ENCODE measurements at regions not wholly inside any gene's neighbourhood (a gene's known extent, or its start where the extent isn't known, plus 50 kb on each side); places are given as distances from the start of the nearest gene placed in this dataset.
"Not testable (repeated sequence)": the region's sequence is repeated elsewhere in the genome, so short reads cannot be mapped to it uniquely, and the experiment has no call there.

- intact Hi-C loops (cut with DNase I): no loop called here
- Histone ChIP-seq H3K4me3 (replicated peaks in 1 of 3) (no peak overlapping the region), H3K4me1 (no peaks in the 10 kb centered on the region), H3K36me3 (no peaks in the 10 kb centered on the region), H3K27me3 (no peaks in the 10 kb centered on the region), H3K9me3 (no peaks in the 10 kb centered on the region), H3K27ac (no peak overlapping the region)
- TF ChIP-seq POLR2A (IDR thresholded peaks at IDR 0.05): no peak
- no peak for TF ChIP-seq CTCF (IDR thresholded peaks at IDR 0.05)
- no peak for DNase-seq
- 63 to 64% methylated on average over 4 of the region's 4 CpGs for WGBS, 2 donors
These were observed 411.4 kb upstream of the SPHKAP start for GRCh38 chr2:228592925-228593324.

GRCh38 chr2:228590681-228591080 is 409.2 kb upstream of the SPHKAP start:
- 68 to 75% methylated on average over 2 of the region's 2 CpGs for WGBS, 2 donors
- no peak overlapping the region for H3K4me3 ChIP-seq (replicated peaks in 1 of 3)
- no peaks in the 10 kb centered on the region for H3K27me3 ChIP-seq
- intact Hi-C loops (cut with DNase I): no loop called here
- no peak overlapping the region for H3K27ac ChIP-seq
- TF ChIP-seq CTCF (IDR thresholded peaks at IDR 0.05) (no peak), POLR2A (IDR thresholded peaks at IDR 0.05) (no peak)
- no peaks in the 10 kb centered on the region for H3K36me3 ChIP-seq
- DNase-seq: no peak
- no peaks in the 10 kb centered on the region for H3K9me3 ChIP-seq
- no peaks in the 10 kb centered on the region for H3K4me1 ChIP-seq

- intact Hi-C loops (cut with DNase I): no loop called here
- 72 to 73% methylated on average over 4 of the region's 4 CpGs for WGBS, 2 donors
- H3K36me3 ChIP-seq: no peaks in the 10 kb centered on the region
- H3K27ac ChIP-seq: no peak overlapping the region
- H3K9me3 ChIP-seq: no peaks in the 10 kb centered on the region
- TF ChIP-seq POLR2A (IDR thresholded peaks at IDR 0.05) (no peak), CTCF (IDR thresholded peaks at IDR 0.05) (no peak)
- no peak for DNase-seq
- no peak overlapping the region for H3K4me3 ChIP-seq (replicated peaks in 1 of 3)
- H3K4me1 ChIP-seq: no peaks in the 10 kb centered on the region
- no peaks in the 10 kb centered on the region for H3K27me3 ChIP-seq
These were observed 407.6 kb upstream of the SPHKAP start for GRCh38 chr2:228589115-228589514.

GRCh38 chr2:228581731-228582130 is 400.2 kb upstream of the SPHKAP start:
- Histone ChIP-seq H3K4me1 (no peaks in the 10 kb centered on the region), H3K27ac (no peak overlapping the region), H3K9me3 (no peaks in the 10 kb centered on the region), H3K27me3 (no peaks in the 10 kb centered on the region), H3K4me3 (replicated peaks in 1 of 3) (no peak overlapping the region), H3K36me3 (no peaks in the 10 kb centered on the region)
- TF ChIP-seq CTCF (IDR thresholded peaks at IDR 0.05): no peak
- no peak for TF ChIP-seq POLR2A (IDR thresholded peaks at IDR 0.05)
- no peak for DNase-seq
- intact Hi-C loops (cut with DNase I): no loop called here

- Histone ChIP-seq H3K36me3 (no peaks in the 10 kb centered on the region), H3K27me3 (no peaks in the 10 kb centered on the region), H3K27ac (no peak overlapping the region), H3K4me1 (no peaks in the 10 kb centered on the region), H3K4me3 (replicated peaks in 1 of 3) (no peak overlapping the region), H3K9me3 (no peaks in the 10 kb centered on the region)
- intact Hi-C loops (cut with DNase I): no loop called here
- TF ChIP-seq CTCF (IDR thresholded peaks at IDR 0.05) (no peak), POLR2A (IDR thresholded peaks at IDR 0.05) (no peak)
- DNase-seq: no peak
- WGBS, 2 donors: 81 to 86% methylated on average over 1 of the region's 1 CpG
These were observed 394.4 kb upstream of the SPHKAP start for GRCh38 chr2:228575897-228576296.

- H3K4me1 ChIP-seq; H3K27me3 ChIP-seq; intact Hi-C loops (cut with DNase I); H3K4me3 ChIP-seq (replicated peaks in 1 of 3); H3K36me3 ChIP-seq; DNase-seq; H3K27ac ChIP-seq; H3K9me3 ChIP-seq: not testable (repeated sequence)
- 89 to 93% methylated on average over 28 of the region's 28 CpGs for WGBS, 2 donors
These were observed 386.8 kb upstream of the SPHKAP start for GRCh38 chr2:228568275-228568674.

Data from thyroid gland (tissue), 4 donors.